Liver (tissue), 8 donors: ENCODE measurements at regions not wholly inside any gene's neighbourhood (a gene's known extent, or its start where the extent isn't known, plus 50 kb on each side); places are given as distances from the start of the nearest gene placed in this dataset.
A peak's percentile ranks its signal among the peaks of the same experiment; 100 is the strongest.

Experiments used
- DNase-seq: peaks from one replicate; pipeline ENCODE4 v3.0.0-alpha.2; 2017; ENCODE audit warnings: low spot score
- H3K27ac ChIP-seq, 2 donors: one replicate each; pipeline ENCODE4 v1.7.0; 2013; ENCODE audit warnings: inconsistent platforms in 2 of 2, low read length in 2 of 2, control low read depth in 1 of 2, low read depth in 1 of 2, mild to moderate bottlenecking in 1 of 2
- H3K27me3 ChIP-seq, 4 donors: one replicate each; pipeline versions ENCODE4 v1.6.1 to v1.7.0; 2013; ENCODE audit warnings: low read length in 3 of 4, inconsistent platforms in 1 of 4, mild to moderate bottlenecking in 1 of 4, moderate library complexity in 1 of 4; ENCODE audit not compliant: control insufficient read depth in 4 of 4, insufficient read depth in 4 of 4
- H3K36me3 ChIP-seq, 4 donors: one replicate each; pipeline versions ENCODE4 v1.6.1 to v1.7.0; 2013; ENCODE audit warnings: low read length in 3 of 4, mild to moderate bottlenecking in 3 of 4, low read depth in 1 of 4, moderate library complexity in 1 of 4; ENCODE audit not compliant: control insufficient read depth in 4 of 4, insufficient read depth in 3 of 4
- H3K4me1 ChIP-seq, 4 donors: one replicate each; pipeline versions ENCODE4 v1.6.1 to v1.7.0; 2013; ENCODE audit warnings: low read length in 3 of 4, mild to moderate bottlenecking in 3 of 4, moderate library complexity in 1 of 4; ENCODE audit not compliant: control insufficient read depth in 4 of 4, insufficient read depth in 4 of 4
- H3K4me3 ChIP-seq, 3 donors: one replicate each; pipeline versions ENCODE4 v1.6.1 to v1.7.0; 2013; ENCODE audit warnings: low read length in 3 of 3, control low read depth in 1 of 3, low read depth in 1 of 3, mild to moderate bottlenecking in 1 of 3
- H3K9ac ChIP-seq, 2 donors: one replicate each; pipeline ENCODE4 v1.7.0; 2013; ENCODE audit warnings: low read length in 2 of 2, mild to moderate bottlenecking in 2 of 2, moderate library complexity in 2 of 2, control low read depth in 1 of 2, low read depth in 1 of 2
- H3K9me3 ChIP-seq, 4 donors: one replicate each; pipeline versions ENCODE4 v1.6.1 to v1.7.0; 2013; ENCODE audit warnings: low read length in 3 of 4; ENCODE audit not compliant: control insufficient read depth in 4 of 4
- EGR1 ChIP-seq, 2 donors: IDR thresholded peaks; 2 replicates each; pipeline ENCODE4 v1.6.1; 2016 to 2018; ENCODE audit warnings: antibody characterized with exemption in 2 of 2, low read depth in 2 of 2
- FOXA1 ChIP-seq: IDR thresholded peaks from 2 replicates; pipeline ENCODE4 v1.6.1; 2016; ENCODE audit warnings: antibody characterized with exemption
- FOXA2 ChIP-seq: IDR thresholded peaks from 2 replicates; pipeline ENCODE4 v1.6.1; 2016; ENCODE audit warnings: antibody characterized with exemption
- GABPA ChIP-seq, 2 donors: IDR thresholded peaks in 1 of 2; conservative IDR thresholded peaks in 1 of 2; 2 replicates each; pipeline ENCODE4 v1.6.1; 2016; ENCODE audit warnings: antibody characterized with exemption in 2 of 2, mild to moderate bottlenecking in 1 of 2, moderate library complexity in 1 of 2
- HNF4A ChIP-seq, 2 donors: conservative IDR thresholded peaks; 2 replicates each; pipeline ENCODE4 v1.6.1; 2016; ENCODE audit warnings: antibody characterized with exemption in 2 of 2, mild to moderate bottlenecking in 2 of 2
- HNF4G ChIP-seq: IDR thresholded peaks from 2 replicates; pipeline ENCODE4 v1.6.1; 2016; ENCODE audit warnings: antibody characterized with exemption
- JUND ChIP-seq, 2 donors: IDR thresholded peaks; 2 replicates each; pipeline ENCODE4 v1.6.1; 2016; ENCODE audit warnings: antibody characterized with exemption in 2 of 2
- NR2F2 ChIP-seq: IDR thresholded peaks from 2 replicates; pipeline ENCODE4 v1.6.1; 2016; ENCODE audit warnings: antibody characterized with exemption
- RAD21 ChIP-seq, 2 donors: IDR thresholded peaks; 2 replicates each; pipeline ENCODE4 v1.6.1; 2016; ENCODE audit warnings: antibody characterized with exemption in 2 of 2, mild to moderate bottlenecking in 2 of 2
- RXRA ChIP-seq, 2 donors: IDR thresholded peaks; 2 replicates each; pipeline ENCODE4 v1.6.1; 2017 to 2018; ENCODE audit warnings: antibody characterized with exemption in 2 of 2, mild to moderate bottlenecking in 1 of 2
- SP1 ChIP-seq: IDR thresholded peaks from 2 replicates; pipeline ENCODE4 v1.6.1; 2018; ENCODE audit warnings: antibody characterized with exemption, mild to moderate bottlenecking
- TAF1 ChIP-seq: conservative IDR thresholded peaks from 2 replicates; pipeline ENCODE4 v1.6.1; 2016; ENCODE audit warnings: antibody characterized with exemption, mild to moderate bottlenecking
- YY1 ChIP-seq: IDR thresholded peaks from 2 replicates; pipeline ENCODE4 v1.6.1; 2016; ENCODE audit warnings: antibody characterized with exemption, mild to moderate bottlenecking
- WGBS: extraction: QIAGEN DNeasy Blood & Tissue Kit; methylation state at CpG from one replicate; pipeline ENCODE4 v1.1.7; 2013; 5-methylcytosine and 5-hydroxymethylcytosine counted together
- TF ChIP-seq, protein P1 (sequence below): IDR thresholded peaks from 2 replicates; pipeline ENCODE4 v1.6.1; 2016; ENCODE audit warnings: antibody characterized with exemption, mild to moderate bottlenecking
- TF ChIP-seq, protein P2 (sequence below): IDR thresholded peaks from 2 replicates; pipeline ENCODE4 v1.6.1; 2016; ENCODE audit warnings: antibody characterized with exemption
- TF ChIP-seq, protein P3 (sequence below): IDR thresholded peaks from 2 replicates; pipeline ENCODE4 v1.6.1; 2016; ENCODE audit warnings: antibody characterized with exemption
- TF ChIP-seq, protein P4 (sequence below): IDR thresholded peaks from 2 replicates; pipeline ENCODE4 v1.6.1; 2016; ENCODE audit warnings: antibody characterized with exemption
- TF ChIP-seq, protein P5 (sequence below): fragments of 150-350 bp; IDR thresholded peaks from 2 replicates; pipeline ENCODE4 v1.5.1; 2017; ENCODE audit warnings: improper control_type of control experiment, low read depth, low read length; ENCODE audit not compliant: missing input control
- donor health status: healthy.
- donor health status: healthy.
- donor health status: healthy.
- donor health status: healthy.
- donor health status: healthy.

DNA sequence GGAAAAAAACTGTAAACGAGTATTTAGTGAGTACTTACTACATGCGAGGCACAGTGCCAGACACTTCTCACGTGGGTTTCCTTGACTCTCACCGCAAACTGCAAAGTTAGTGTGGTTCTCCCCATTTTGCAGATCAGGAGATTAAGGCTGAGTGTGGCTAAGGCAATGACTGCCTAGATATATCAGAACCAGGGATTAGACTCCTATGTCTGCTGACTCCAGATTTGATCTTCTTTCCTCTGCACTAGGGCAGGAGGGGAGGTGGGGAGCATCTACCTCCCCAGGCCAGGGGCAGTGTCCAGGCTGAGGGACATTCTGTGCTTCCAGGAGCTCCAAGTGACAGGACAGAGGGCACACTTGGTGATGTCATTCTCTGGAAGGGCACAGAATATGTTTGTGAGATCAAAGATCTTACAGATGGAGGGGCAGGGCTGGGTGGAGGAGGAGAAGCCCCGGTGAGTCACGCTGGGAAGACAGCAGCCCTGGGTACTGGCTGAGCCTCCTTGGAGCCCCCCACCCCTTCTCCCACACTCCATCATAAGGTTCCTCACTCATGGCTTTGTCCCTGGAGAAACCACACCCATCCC is 92.4 kb downstream of the RHOB start:
- 34% methylated on average over 6 of the region's 6 CpGs for WGBS
- DNase-seq: no peak
- H3K9ac ChIP-seq: peak overlapping the region in 1 of 2 donors; percentile 60
- H3K4me1 ChIP-seq: peaks cover 38 to 60% (median 54%) of the 10 kb centered on the region in 4 donors
- H3K9me3 ChIP-seq: no peaks in the 10 kb centered on the region
- H3K36me3 ChIP-seq: no peaks in the 10 kb centered on the region
- no peak for TF ChIP-seq TAF1
- TF ChIP-seq SP1: peak; percentile 33
- peak; percentile 6 to 13 for TF ChIP-seq HNF4A (conservative IDR thresholded peaks at IDR 0.05)
- no peak for TF ChIP-seq HNF4G
- TF ChIP-seq, protein P1, sequence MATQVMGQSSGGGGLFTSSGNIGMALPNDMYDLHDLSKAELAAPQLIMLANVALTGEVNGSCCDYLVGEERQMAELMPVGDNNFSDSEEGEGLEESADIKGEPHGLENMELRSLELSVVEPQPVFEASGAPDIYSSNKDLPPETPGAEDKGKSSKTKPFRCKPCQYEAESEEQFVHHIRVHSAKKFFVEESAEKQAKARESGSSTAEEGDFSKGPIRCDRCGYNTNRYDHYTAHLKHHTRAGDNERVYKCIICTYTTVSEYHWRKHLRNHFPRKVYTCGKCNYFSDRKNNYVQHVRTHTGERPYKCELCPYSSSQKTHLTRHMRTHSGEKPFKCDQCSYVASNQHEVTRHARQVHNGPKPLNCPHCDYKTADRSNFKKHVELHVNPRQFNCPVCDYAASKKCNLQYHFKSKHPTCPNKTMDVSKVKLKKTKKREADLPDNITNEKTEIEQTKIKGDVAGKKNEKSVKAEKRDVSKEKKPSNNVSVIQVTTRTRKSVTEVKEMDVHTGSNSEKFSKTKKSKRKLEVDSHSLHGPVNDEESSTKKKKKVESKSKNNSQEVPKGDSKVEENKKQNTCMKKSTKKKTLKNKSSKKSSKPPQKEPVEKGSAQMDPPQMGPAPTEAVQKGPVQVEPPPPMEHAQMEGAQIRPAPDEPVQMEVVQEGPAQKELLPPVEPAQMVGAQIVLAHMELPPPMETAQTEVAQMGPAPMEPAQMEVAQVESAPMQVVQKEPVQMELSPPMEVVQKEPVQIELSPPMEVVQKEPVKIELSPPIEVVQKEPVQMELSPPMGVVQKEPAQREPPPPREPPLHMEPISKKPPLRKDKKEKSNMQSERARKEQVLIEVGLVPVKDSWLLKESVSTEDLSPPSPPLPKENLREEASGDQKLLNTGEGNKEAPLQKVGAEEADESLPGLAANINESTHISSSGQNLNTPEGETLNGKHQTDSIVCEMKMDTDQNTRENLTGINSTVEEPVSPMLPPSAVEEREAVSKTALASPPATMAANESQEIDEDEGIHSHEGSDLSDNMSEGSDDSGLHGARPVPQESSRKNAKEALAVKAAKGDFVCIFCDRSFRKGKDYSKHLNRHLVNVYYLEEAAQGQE: no peak
- TF ChIP-seq FOXA2: no peak
- TF ChIP-seq RXRA (IDR thresholded peaks at IDR 0.05): peak; percentile 40 to 64
- TF ChIP-seq, protein P2, sequence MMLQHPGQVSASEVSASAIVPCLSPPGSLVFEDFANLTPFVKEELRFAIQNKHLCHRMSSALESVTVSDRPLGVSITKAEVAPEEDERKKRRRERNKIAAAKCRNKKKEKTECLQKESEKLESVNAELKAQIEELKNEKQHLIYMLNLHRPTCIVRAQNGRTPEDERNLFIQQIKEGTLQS: no peak
- TF ChIP-seq, protein P3, sequence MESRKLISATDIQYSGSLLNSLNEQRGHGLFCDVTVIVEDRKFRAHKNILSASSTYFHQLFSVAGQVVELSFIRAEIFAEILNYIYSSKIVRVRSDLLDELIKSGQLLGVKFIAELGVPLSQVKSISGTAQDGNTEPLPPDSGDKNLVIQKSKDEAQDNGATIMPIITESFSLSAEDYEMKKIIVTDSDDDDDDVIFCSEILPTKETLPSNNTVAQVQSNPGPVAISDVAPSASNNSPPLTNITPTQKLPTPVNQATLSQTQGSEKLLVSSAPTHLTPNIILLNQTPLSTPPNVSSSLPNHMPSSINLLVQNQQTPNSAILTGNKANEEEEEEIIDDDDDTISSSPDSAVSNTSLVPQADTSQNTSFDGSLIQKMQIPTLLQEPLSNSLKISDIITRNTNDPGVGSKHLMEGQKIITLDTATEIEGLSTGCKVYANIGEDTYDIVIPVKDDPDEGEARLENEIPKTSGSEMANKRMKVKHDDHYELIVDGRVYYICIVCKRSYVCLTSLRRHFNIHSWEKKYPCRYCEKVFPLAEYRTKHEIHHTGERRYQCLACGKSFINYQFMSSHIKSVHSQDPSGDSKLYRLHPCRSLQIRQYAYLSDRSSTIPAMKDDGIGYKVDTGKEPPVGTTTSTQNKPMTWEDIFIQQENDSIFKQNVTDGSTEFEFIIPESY: peak; percentile 21
- TF ChIP-seq RAD21 (IDR thresholded peaks at IDR 0.05): peak in 1 of 2 donors; percentile 14
- no peak for TF ChIP-seq GABPA (IDR thresholded peaks at IDR 0.05 in 1 of 2, conservative IDR thresholded peaks at IDR 0.05 in 1 of 2)
- TF ChIP-seq FOXA1: no peak
- TF ChIP-seq, protein P4, sequence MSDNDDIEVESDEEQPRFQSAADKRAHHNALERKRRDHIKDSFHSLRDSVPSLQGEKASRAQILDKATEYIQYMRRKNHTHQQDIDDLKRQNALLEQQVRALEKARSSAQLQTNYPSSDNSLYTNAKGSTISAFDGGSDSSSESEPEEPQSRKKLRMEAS: no peak
- peak; percentile 12 for TF ChIP-seq YY1
- peak in 1 of 2 donors; percentile 49 for TF ChIP-seq JUND (IDR thresholded peaks at IDR 0.05)
- no peak for TF ChIP-seq NR2F2
- no peak for TF ChIP-seq EGR1 (IDR thresholded peaks at IDR 0.05; ENCODE audit: low read depth in 2 of 2)
- TF ChIP-seq, protein P5, sequence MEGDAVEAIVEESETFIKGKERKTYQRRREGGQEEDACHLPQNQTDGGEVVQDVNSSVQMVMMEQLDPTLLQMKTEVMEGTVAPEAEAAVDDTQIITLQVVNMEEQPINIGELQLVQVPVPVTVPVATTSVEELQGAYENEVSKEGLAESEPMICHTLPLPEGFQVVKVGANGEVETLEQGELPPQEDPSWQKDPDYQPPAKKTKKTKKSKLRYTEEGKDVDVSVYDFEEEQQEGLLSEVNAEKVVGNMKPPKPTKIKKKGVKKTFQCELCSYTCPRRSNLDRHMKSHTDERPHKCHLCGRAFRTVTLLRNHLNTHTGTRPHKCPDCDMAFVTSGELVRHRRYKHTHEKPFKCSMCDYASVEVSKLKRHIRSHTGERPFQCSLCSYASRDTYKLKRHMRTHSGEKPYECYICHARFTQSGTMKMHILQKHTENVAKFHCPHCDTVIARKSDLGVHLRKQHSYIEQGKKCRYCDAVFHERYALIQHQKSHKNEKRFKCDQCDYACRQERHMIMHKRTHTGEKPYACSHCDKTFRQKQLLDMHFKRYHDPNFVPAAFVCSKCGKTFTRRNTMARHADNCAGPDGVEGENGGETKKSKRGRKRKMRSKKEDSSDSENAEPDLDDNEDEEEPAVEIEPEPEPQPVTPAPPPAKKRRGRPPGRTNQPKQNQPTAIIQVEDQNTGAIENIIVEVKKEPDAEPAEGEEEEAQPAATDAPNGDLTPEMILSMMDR: no peak
- H3K4me3 ChIP-seq: peak overlapping the region in 1 of 3 donors; percentile 11
- H3K27ac ChIP-seq: peak overlapping the region; percentile 94
- no peaks in the 10 kb centered on the region for H3K27me3 ChIP-seq
